NCI-H345 treated with DMSO at 0.1 percent for 48 hours (cell line): ENCODE measurements at regions not wholly inside any gene's neighbourhood (a gene's known extent, or its start where the extent isn't known, plus 50 kb on each side); places are given as distances from the start of the nearest gene placed in this dataset.

ENCODE experiments used
- DNase-seq: peaks from one replicate; lab custom pipeline; 2025; ENCODE audit not compliant: unreplicated experiment; lab: John Stamatoyannopoulos, UW

GRCh38 chr17:77664097-77664729 lies 294.3 kb upstream of the TNRC6C start:
- no peak for DNase-seq

GRCh38 chr17:77665833-77666232 lies 292.7 kb upstream of the TNRC6C start:
- DNase-seq = no peak

GRCh38 chr17:77666462-77666861 lies 292.0 kb upstream of the TNRC6C start:
- DNase-seq = no peak

- no peak for DNase-seq
Observed at GRCh38 chr17:77666881-77667395, 291.6 kb upstream of the TNRC6C start.

- DNase-seq = no peak
Observed at GRCh38 chr17:77667478-77667877, 291.0 kb upstream of the TNRC6C start.

- DNase-seq = no peak
Observed at GRCh38 chr17:77668518-77668917, 290.0 kb upstream of the TNRC6C start.

GRCh38 chr17:77670173-77670572 lies 288.3 kb upstream of the TNRC6C start:
- DNase-seq = no peak

- no peak for DNase-seq
Observed at GRCh38 chr17:77674358-77674757, 284.1 kb upstream of the TNRC6C start.

- no peak for DNase-seq
Observed at GRCh38 chr17:77675411-77675810, 283.1 kb upstream of the TNRC6C start.

GRCh38 chr17:77675816-77676215 lies 282.7 kb upstream of the TNRC6C start:
- no peak for DNase-seq

GRCh38 chr17:77676237-77676661 lies 282.3 kb upstream of the TNRC6C start:
- no peak for DNase-seq

- no peak for DNase-seq
Observed at GRCh38 chr17:77677211-77677610, 281.3 kb upstream of the TNRC6C start.

GRCh38 chr17:77677630-77678029 lies 280.9 kb upstream of the TNRC6C start:
- no peak for DNase-seq

- DNase-seq = no peak
Observed at GRCh38 chr17:77679589-77679988, 278.9 kb upstream of the TNRC6C start.

- peak; percentile 55 for DNase-seq
Observed at GRCh38 chr17:77681861-77682260, 276.6 kb upstream of the TNRC6C start.

GRCh38 chr17:77684803-77685798 lies 273.4 kb upstream of the TNRC6C start:
- no peak for DNase-seq

- DNase-seq = no peak
Observed at GRCh38 chr17:77685881-77686486, 272.5 kb upstream of the TNRC6C start.

GRCh38 chr17:77686903-77687302 lies 271.6 kb upstream of the TNRC6C start:
- peak; percentile 92 for DNase-seq

- no peak for DNase-seq
Observed at GRCh38 chr17:77687417-77687816, 271.1 kb upstream of the TNRC6C start.

- no peak for DNase-seq
Observed at GRCh38 chr17:77687921-77688320, 270.6 kb upstream of the TNRC6C start.

GRCh38 chr17:77688369-77688768 lies 270.1 kb upstream of the TNRC6C start:
- no peak for DNase-seq
